NB4 (cell line): ENCODE measurements at regions not wholly inside any gene's neighbourhood (a gene's known extent, or its start where the extent isn't known, plus 50 kb on each side); places are given as distances from the start of the nearest gene placed in this dataset.

Source experiments
- CTCF ChIP-seq: IDR thresholded peaks from one replicate; pipeline ENCODE4 v1.5.1; 2012; ENCODE audit warnings: low read depth, low read length
- MAX ChIP-seq: IDR thresholded peaks from 2 replicates; pipeline ENCODE4 v1.6.1; 2011; ENCODE audit warnings: low read depth, low read length
- MYC ChIP-seq: IDR thresholded peaks from 2 replicates; pipeline ENCODE4 v1.6.1; 2011; ENCODE audit warnings: low read depth, low read length
- POLR2A ChIP-seq: IDR thresholded peaks from 2 replicates; pipeline ENCODE4 v1.6.1; 2011; ENCODE audit warnings: mild to moderate bottlenecking; ENCODE audit not compliant: insufficient read length; ENCODE audit errors: extremely low read depth

GRCh38 chr7:157488281-157488680, 151.5 kb downstream of the DNAJB6 start:
- no peak for TF ChIP-seq MAX
- TF ChIP-seq CTCF = no peak
- TF ChIP-seq MYC = no peak
- no peak for TF ChIP-seq POLR2A
